PFSK-1 (cell line): ENCODE measurements at regions not wholly inside any gene's neighbourhood (a gene's known extent, or its start where the extent isn't known, plus 50 kb on each side); places are given as distances from the start of the nearest gene placed in this dataset.

Experiments used
- POLR2AphosphoS5 ChIP-seq: IDR thresholded peaks from 2 replicates; pipeline ENCODE4 v1.6.1; 2012; ENCODE audit warnings: low read depth, mild to moderate bottlenecking, control low read depth, low read length, moderate library complexity
- SIN3A ChIP-seq: IDR thresholded peaks from 2 replicates; pipeline ENCODE4 v1.6.1; 2012; ENCODE audit warnings: mild to moderate bottlenecking, low read length, moderate library complexity, borderline replicate concordance; ENCODE audit not compliant: insufficient read depth
- TAF1 ChIP-seq: IDR thresholded peaks from 2 replicates; pipeline ENCODE4 v1.6.1; 2012; ENCODE audit warnings: low read length, control low read depth, borderline replicate concordance; ENCODE audit not compliant: insufficient read depth

- no peak for TF ChIP-seq SIN3A
- TF ChIP-seq TAF1, result no peak
- no peak for TF ChIP-seq POLR2AphosphoS5
Observed at GRCh38 chr9:13382595-13382994, 103.1 kb upstream of the MPDZ start.
